PC-9 (cell line): ENCODE measurements at regions not wholly inside any gene's neighbourhood (a gene's known extent, or its start where the extent isn't known, plus 50 kb on each side); places are given as distances from the start of the nearest gene placed in this dataset.

Experiments used
- CTCF ChIP-seq: fragments of 200-600 bp; sonication (generic); conservative IDR thresholded peaks from 2 replicates; pipeline ENCODE4 v1.6.1; 2017; ENCODE audit warnings: mixed run types, antibody characterized with exemption, mild to moderate bottlenecking, moderate library complexity
- EZH2 ChIP-seq: fragments of 200-600 bp; sonication (generic); IDR thresholded peaks from 2 replicates; pipeline ENCODE4 v1.8.0; 2017; ENCODE audit warnings: antibody characterized with exemption, low read depth

- TF ChIP-seq EZH2 (no peak), CTCF (no peak)
These were observed 225.7 kb downstream of the TMEM167A start for GRCh38 chr5:82851471-82851870.
